HL-60 (cell line): ENCODE measurements at regions not wholly inside any gene's neighbourhood (a gene's known extent, or its start where the extent isn't known, plus 50 kb on each side); places are given as distances from the start of the nearest gene placed in this dataset.

Experiments used
- CTCF ChIP-seq: IDR thresholded peaks from one replicate; pipeline ENCODE4 v1.5.1; 2011; ENCODE audit warnings: low read length, control low read depth, inconsistent platforms; ENCODE audit not compliant: insufficient read depth
- GABPA ChIP-seq: IDR thresholded peaks from 2 replicates; pipeline ENCODE4 v1.6.1; 2012; ENCODE audit warnings: low read depth
- POLR2AphosphoS5 ChIP-seq: IDR thresholded peaks from 2 replicates; pipeline ENCODE4 v1.6.1; 2012; ENCODE audit warnings: low read depth
- REST ChIP-seq: IDR thresholded peaks from 2 replicates; pipeline ENCODE4 v1.6.1; 2012; ENCODE audit warnings: low read depth; ENCODE audit not compliant: insufficient replicate concordance
- SPI1 ChIP-seq: IDR thresholded peaks from 2 replicates; pipeline ENCODE4 v1.6.1; 2012; ENCODE audit warnings: low read depth, mild to moderate bottlenecking, borderline replicate concordance

GRCh38 chr11:93038521-93038920, 69.1 kb downstream of the MTNR1B start:
- no peak for TF ChIP-seq POLR2AphosphoS5
- no peak for TF ChIP-seq CTCF
- TF ChIP-seq REST: no peak
- TF ChIP-seq SPI1: no peak
- TF ChIP-seq GABPA: no peak
